ENCODE measurements at regions not wholly inside any gene's neighbourhood (a gene's known extent, or its start where the extent isn't known, plus 50 kb on each side); places are given as distances from the start of the nearest gene placed in this dataset.

GRCh38 chr20:11766961-11767360 is 150.7 kb upstream of the BTBD3 start:
- no peaks in the 10 kb centered on the region for H3K4me1 ChIP-seq (ENCODE audit: low read length)
- H2AFZ ChIP-seq (ENCODE audit: low read depth, low read length): no peak overlapping the region
- no peak overlapping the region for H3K27ac ChIP-seq (ENCODE audit: low read length)
- TF ChIP-seq CTCF (IDR thresholded peaks at IDR 0.05; ENCODE audit: low read depth, low read length) (no peak), EZH2phosphoT487 (IDR thresholded peaks at IDR 0.05; ENCODE audit: low read depth) (no peak)
- H3K36me3 ChIP-seq (replicated peaks; ENCODE audit: low read depth, low read length): no peaks in the 10 kb centered on the region
- no peaks in the 10 kb centered on the region for H3K79me2 ChIP-seq (ENCODE audit: low read length)
- H3K9ac ChIP-seq (ENCODE audit: low read length): no peak overlapping the region
- H3K4me3 ChIP-seq (ENCODE audit: low read length): no peak overlapping the region
- H4K20me1 ChIP-seq (ENCODE audit: insufficient read depth, low read length): no peaks in the 10 kb centered on the region
- no peaks in the 10 kb centered on the region for H3K27me3 ChIP-seq (ENCODE audit: low read depth, low read length)
- no peak overlapping the region for H3K4me2 ChIP-seq (ENCODE audit: low read length)
- no peaks in the 10 kb centered on the region for H3K9me3 ChIP-seq (ENCODE audit: insufficient read depth, low read length)

- Histone ChIP-seq H3K9me3 (ENCODE audit: insufficient read depth, low read length) (no peaks in the 10 kb centered on the region), H2AFZ (ENCODE audit: low read depth, low read length) (no peak overlapping the region), H3K4me3 (ENCODE audit: low read length) (no peak overlapping the region), H4K20me1 (ENCODE audit: insufficient read depth, low read length) (no peaks in the 10 kb centered on the region), H3K36me3 (replicated peaks; ENCODE audit: low read depth, low read length) (no peaks in the 10 kb centered on the region), H3K27ac (ENCODE audit: low read length) (no peak overlapping the region), H3K4me1 (ENCODE audit: low read length) (no peaks in the 10 kb centered on the region), H3K4me2 (ENCODE audit: low read length) (no peak overlapping the region), H3K79me2 (ENCODE audit: low read length) (no peaks in the 10 kb centered on the region), H3K27me3 (ENCODE audit: low read depth, low read length) (no peaks in the 10 kb centered on the region), H3K9ac (ENCODE audit: low read length) (no peak overlapping the region)
- no peak for TF ChIP-seq EZH2phosphoT487 (IDR thresholded peaks at IDR 0.05; ENCODE audit: low read depth)
- no peak for TF ChIP-seq CTCF (IDR thresholded peaks at IDR 0.05; ENCODE audit: low read depth, low read length)
Observed at GRCh38 chr20:11769825-11770224, 147.9 kb upstream of the BTBD3 start.

- Histone ChIP-seq H2AFZ (ENCODE audit: low read depth, low read length) (no peak overlapping the region), H4K20me1 (ENCODE audit: insufficient read depth, low read length) (no peaks in the 10 kb centered on the region), H3K4me1 (ENCODE audit: low read length) (no peaks in the 10 kb centered on the region), H3K36me3 (replicated peaks; ENCODE audit: low read depth, low read length) (no peaks in the 10 kb centered on the region), H3K4me3 (ENCODE audit: low read length) (no peak overlapping the region), H3K27me3 (ENCODE audit: low read depth, low read length) (no peaks in the 10 kb centered on the region), H3K9ac (ENCODE audit: low read length) (no peak overlapping the region), H3K4me2 (ENCODE audit: low read length) (no peak overlapping the region), H3K79me2 (ENCODE audit: low read length) (no peaks in the 10 kb centered on the region), H3K27ac (ENCODE audit: low read length) (no peak overlapping the region), H3K9me3 (ENCODE audit: insufficient read depth, low read length) (no peaks in the 10 kb centered on the region)
- no peak for TF ChIP-seq EZH2phosphoT487 (IDR thresholded peaks at IDR 0.05; ENCODE audit: low read depth)
- no peak for TF ChIP-seq CTCF (IDR thresholded peaks at IDR 0.05; ENCODE audit: low read depth, low read length)
Observed at GRCh38 chr20:11772226-11772730, 145.4 kb upstream of the BTBD3 start.

GRCh38 chr20:11776687-11777086 is 141.0 kb upstream of the BTBD3 start:
- no peak overlapping the region for H3K27ac ChIP-seq (ENCODE audit: low read length)
- H3K27me3 ChIP-seq (ENCODE audit: low read depth, low read length): 0 out of 2 replicates have a peak, but pooled peaks cover 4% of the 10 kb centered on the region
- H3K4me3 ChIP-seq (ENCODE audit: low read length): no peak overlapping the region
- H3K79me2 ChIP-seq (ENCODE audit: low read length): no peaks in the 10 kb centered on the region
- peaks cover 9% of the 10 kb centered on the region for H3K4me1 ChIP-seq (ENCODE audit: low read length)
- H3K4me2 ChIP-seq (ENCODE audit: low read length): no peak overlapping the region
- no peak overlapping the region for H2AFZ ChIP-seq (ENCODE audit: low read depth, low read length)
- no peaks in the 10 kb centered on the region for H3K36me3 ChIP-seq (replicated peaks; ENCODE audit: low read depth, low read length)
- no peaks in the 10 kb centered on the region for H4K20me1 ChIP-seq (ENCODE audit: insufficient read depth, low read length)
- no peak overlapping the region for H3K9ac ChIP-seq (ENCODE audit: low read length)
- TF ChIP-seq CTCF (IDR thresholded peaks at IDR 0.05; ENCODE audit: low read depth, low read length) (no peak), EZH2phosphoT487 (IDR thresholded peaks at IDR 0.05; ENCODE audit: low read depth) (no peak)
- no peaks in the 10 kb centered on the region for H3K9me3 ChIP-seq (ENCODE audit: insufficient read depth, low read length)

Measured in OCI-LY3 (cell line).